ENCODE measurements at regions not wholly inside any gene's neighbourhood (a gene's known extent, or its start where the extent isn't known, plus 50 kb on each side); places are given as distances from the start of the nearest gene placed in this dataset.

DNA sequence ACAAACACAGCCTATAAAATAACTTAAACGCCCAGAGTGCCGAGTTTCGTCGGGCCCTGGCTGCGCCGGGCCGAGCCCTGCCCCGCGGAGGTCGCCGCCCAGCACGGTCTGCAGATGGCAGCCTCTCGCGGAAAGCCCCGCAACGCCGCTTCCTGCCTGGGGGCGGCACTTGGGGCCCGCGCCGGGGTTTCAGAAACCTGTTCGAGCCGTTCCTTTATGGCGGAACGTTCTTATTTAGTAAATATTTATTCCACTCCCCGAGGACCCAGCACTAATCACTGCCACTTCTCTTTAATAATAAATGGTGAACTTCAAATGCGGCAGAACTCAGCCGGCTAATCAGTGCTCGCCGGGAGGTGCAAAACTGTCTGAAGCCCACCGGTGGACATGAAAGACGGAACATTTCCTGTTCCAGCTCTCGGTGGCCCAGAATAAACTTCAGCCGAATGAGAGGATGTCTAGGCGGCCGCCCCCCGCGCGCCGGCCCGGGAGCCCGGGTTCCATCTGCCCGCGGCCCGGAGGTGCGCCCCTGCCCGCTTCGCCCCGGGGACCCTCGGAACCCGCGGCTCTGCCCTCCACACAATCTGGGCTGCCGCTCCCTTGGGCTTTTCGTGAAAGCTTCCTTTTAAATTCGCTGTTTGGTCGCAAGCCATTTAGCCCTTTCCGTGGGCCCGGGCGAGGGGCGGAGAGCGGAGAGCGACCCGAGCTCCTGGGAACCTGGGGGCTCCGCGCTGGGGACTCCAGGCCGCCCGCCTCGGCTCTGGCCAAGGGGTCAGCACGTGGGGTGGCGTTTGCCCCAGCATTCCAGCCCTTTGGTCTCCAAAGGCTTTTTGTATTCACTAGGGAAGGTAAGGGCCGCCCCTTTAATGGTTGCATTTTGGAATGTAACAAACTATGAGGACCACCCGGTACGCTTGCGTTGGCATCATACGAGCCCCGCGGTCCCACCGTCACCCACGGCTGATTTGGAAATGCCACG is 110.8 kb upstream of the ATP11B start:
- TF ChIP-seq, protein P1, sequence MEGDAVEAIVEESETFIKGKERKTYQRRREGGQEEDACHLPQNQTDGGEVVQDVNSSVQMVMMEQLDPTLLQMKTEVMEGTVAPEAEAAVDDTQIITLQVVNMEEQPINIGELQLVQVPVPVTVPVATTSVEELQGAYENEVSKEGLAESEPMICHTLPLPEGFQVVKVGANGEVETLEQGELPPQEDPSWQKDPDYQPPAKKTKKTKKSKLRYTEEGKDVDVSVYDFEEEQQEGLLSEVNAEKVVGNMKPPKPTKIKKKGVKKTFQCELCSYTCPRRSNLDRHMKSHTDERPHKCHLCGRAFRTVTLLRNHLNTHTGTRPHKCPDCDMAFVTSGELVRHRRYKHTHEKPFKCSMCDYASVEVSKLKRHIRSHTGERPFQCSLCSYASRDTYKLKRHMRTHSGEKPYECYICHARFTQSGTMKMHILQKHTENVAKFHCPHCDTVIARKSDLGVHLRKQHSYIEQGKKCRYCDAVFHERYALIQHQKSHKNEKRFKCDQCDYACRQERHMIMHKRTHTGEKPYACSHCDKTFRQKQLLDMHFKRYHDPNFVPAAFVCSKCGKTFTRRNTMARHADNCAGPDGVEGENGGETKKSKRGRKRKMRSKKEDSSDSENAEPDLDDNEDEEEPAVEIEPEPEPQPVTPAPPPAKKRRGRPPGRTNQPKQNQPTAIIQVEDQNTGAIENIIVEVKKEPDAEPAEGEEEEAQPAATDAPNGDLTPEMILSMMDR (IDR thresholded peaks at IDR 0.05; ENCODE audit: insufficient read depth, low read length) = no peak
- no peak for TF ChIP-seq GABPA (IDR thresholded peaks at IDR 0.05; ENCODE audit: low read depth)
- TF ChIP-seq, protein P2, sequence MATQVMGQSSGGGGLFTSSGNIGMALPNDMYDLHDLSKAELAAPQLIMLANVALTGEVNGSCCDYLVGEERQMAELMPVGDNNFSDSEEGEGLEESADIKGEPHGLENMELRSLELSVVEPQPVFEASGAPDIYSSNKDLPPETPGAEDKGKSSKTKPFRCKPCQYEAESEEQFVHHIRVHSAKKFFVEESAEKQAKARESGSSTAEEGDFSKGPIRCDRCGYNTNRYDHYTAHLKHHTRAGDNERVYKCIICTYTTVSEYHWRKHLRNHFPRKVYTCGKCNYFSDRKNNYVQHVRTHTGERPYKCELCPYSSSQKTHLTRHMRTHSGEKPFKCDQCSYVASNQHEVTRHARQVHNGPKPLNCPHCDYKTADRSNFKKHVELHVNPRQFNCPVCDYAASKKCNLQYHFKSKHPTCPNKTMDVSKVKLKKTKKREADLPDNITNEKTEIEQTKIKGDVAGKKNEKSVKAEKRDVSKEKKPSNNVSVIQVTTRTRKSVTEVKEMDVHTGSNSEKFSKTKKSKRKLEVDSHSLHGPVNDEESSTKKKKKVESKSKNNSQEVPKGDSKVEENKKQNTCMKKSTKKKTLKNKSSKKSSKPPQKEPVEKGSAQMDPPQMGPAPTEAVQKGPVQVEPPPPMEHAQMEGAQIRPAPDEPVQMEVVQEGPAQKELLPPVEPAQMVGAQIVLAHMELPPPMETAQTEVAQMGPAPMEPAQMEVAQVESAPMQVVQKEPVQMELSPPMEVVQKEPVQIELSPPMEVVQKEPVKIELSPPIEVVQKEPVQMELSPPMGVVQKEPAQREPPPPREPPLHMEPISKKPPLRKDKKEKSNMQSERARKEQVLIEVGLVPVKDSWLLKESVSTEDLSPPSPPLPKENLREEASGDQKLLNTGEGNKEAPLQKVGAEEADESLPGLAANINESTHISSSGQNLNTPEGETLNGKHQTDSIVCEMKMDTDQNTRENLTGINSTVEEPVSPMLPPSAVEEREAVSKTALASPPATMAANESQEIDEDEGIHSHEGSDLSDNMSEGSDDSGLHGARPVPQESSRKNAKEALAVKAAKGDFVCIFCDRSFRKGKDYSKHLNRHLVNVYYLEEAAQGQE (IDR thresholded peaks at IDR 0.05; ENCODE audit: insufficient replicate concordance, low read depth) = no peak

Measured in HL-60 (cell line).